Motor neuron (in vitro differentiated cells): ENCODE measurements at regions not wholly inside any gene's neighbourhood (a gene's known extent, or its start where the extent isn't known, plus 50 kb on each side); places are given as distances from the start of the nearest gene placed in this dataset.
"Not testable (repeated sequence)": the region's sequence is repeated elsewhere in the genome, so short reads cannot be mapped to it uniquely, and the experiment has no call there.

Experiments used
- ATAC-seq, 8 experiments: fragments of 200-7000 bp; cut with Tn5 transposase; replicated peaks in 6 of 8; 2 replicates each; pipeline ENCODE4 v1.8.0; 2021; ENCODE audit warnings: mild to moderate bottlenecking in 8 of 8, moderate library complexity in 8 of 8
- H3K27ac ChIP-seq, 2 donors: fragments of 250-450 bp; sonication (Bioruptor Pico); 2 replicates each; pipeline ENCODE4 v1.9.0; 2021; ENCODE audit warnings: antibody characterized with exemption in 2 of 2, mild to moderate bottlenecking in 2 of 2, moderate library complexity in 1 of 2
- H3K4me1 ChIP-seq, 2 donors: fragments of 250-450 bp; sonication (Bioruptor Pico); replicated peaks in 1 of 2; 2 replicates each; pipeline ENCODE4 v1.6.1; 2021; ENCODE audit warnings: antibody characterized with exemption in 2 of 2, mild to moderate bottlenecking in 2 of 2, moderate library complexity in 1 of 2
- H3K4me3 ChIP-seq, 5 donors: fragments of 250-450 bp; sonication (Bioruptor Pico); 2 replicates each; pipeline ENCODE4 v1.9.0; 2021; ENCODE audit warnings: antibody characterized with exemption in 5 of 5, mild to moderate bottlenecking in 5 of 5, moderate library complexity in 4 of 5
- WGBS, 10 experiments: fragments of 450-650 bp; shearing (Covaris generic); methylation state at CpG; one replicate each; pipeline ENCODE4 v1.0.0; 2022; 5-methylcytosine and 5-hydroxymethylcytosine counted together
- in situ Hi-C, 9 experiments: fragments of 400-800 bp; cut with MboI; loops; one replicate each; pipeline ENCODE4 v1.15.0; 2021; ENCODE audit warnings: low sequenced_read_pairs in 9 of 9, low pct_unique_long_range_greater_than_20kb in 2 of 9; ENCODE audit not compliant: unreplicated experiment in 9 of 9

- Histone ChIP-seq H3K4me1 (no peaks in the 10 kb centered on the region), H3K4me3 (no peak overlapping the region), H3K27ac (no peak overlapping the region)
- in situ Hi-C loops = no loop called here
- no peak for ATAC-seq
- WGBS, 10 experiments = 0 to 100% (median 80%) methylated on average over 1 of the region's 1 CpG; no CpG with 5 or more reads in 3 of the 10 experiments
These were observed 496.0 kb downstream of the SLC6A15 start for GRCh38 chr12:84416626-84417025.

DNA sequence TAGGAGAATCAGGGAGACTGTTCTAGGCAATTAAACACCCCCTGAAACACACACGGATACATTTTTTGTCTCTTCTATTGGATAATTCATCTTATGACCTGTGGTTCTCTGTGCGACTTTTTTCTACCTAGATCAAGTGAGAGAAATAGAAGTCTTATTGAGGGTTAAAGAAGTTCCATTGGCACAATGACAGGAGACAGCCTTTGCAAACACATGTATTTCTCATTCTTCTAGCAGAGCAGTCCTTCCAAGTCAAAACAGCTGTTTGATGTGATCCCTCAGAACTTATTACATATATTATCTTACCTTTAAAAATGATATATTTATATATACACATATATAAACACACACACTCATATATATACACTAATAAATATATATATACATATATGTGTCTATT, 496.7 kb downstream of the SLC6A15 start:
- in situ Hi-C loops = no loop called here
- no peak overlapping the region for H3K27ac ChIP-seq
- ATAC-seq = no peak
- H3K4me3 ChIP-seq = no peak overlapping the region
- no peaks in the 10 kb centered on the region for H3K4me1 ChIP-seq
- WGBS, 10 experiments = 33 to 100% (median 96%) methylated on average over 1 to 2 of the region's 2 CpGs

- 0 to 94% (median 68%) methylated on average over 1 to 2 of the region's 2 CpGs for whole genome bisulfite sequencing, 10 experiments
- ATAC-seq = no peak
- Histone ChIP-seq H3K27ac (no peak overlapping the region), H3K4me1 (no peaks in the 10 kb centered on the region), H3K4me3 (no peak overlapping the region)
- in situ Hi-C loops = no loop called here
These were observed 498.9 kb downstream of the SLC6A15 start for GRCh38 chr12:84413656-84414055.

DNA sequence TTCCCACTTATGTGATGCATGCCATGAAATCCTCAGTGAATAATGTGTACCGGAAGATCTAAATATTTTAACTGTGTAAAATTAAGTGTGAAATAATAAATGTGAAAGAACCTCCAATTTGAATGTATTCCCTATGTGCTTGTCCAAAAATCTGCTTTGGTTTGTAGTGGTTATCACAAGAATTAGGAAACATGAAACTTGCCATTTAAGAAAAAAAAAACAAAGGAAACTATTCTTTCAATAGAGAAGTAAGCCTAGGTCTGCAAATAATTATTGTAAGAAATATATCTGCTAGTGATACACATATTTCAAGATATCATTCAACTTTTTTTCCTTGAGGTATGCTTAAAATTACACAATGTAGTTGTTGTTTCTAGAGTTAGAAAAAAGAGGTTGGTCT, 500.4 kb downstream of the SLC6A15 start:
- WGBS, 10 experiments = 0 to 100% (median 100%) methylated on average over 1 of the region's 1 CpG
- ATAC-seq = no peak
- no peak overlapping the region for H3K27ac ChIP-seq
- H3K4me3 ChIP-seq = no peak overlapping the region
- in situ Hi-C loops = no loop called here
- H3K4me1 ChIP-seq = no peaks in the 10 kb centered on the region

- WGBS, 10 experiments = 19 to 78% (median 67%) methylated on average over 1 to 3 of the region's 3 CpGs; no CpG with 5 or more reads in 1 of the 10 experiments
- in situ Hi-C loops = no loop called here
- no peak for ATAC-seq
These were observed 501.6 kb downstream of the SLC6A15 start for GRCh38 chr12:84411031-84411430.

GRCh38 chr12:84408936-84409335, 503.7 kb downstream of the SLC6A15 start:
- Histone ChIP-seq H3K4me3 (no peak overlapping the region), H3K27ac (no peak overlapping the region), H3K4me1 (no peaks in the 10 kb centered on the region)
- in situ Hi-C loops = no loop called here
- 71 to 100% (median 100%) methylated on average over 1 of the region's 1 CpG; no CpG with 5 or more reads in 1 of the 10 experiments for WGBS, 10 experiments
- peak in 1 of 8 experiments; percentile 78 for ATAC-seq

More at GRCh38 chr12:84411031-84411430, 501.6 kb downstream of the SLC6A15 start:
- Histone ChIP-seq H3K4me3 (no peak overlapping the region), H3K27ac (no peak overlapping the region), H3K4me1 (no peaks in the 10 kb centered on the region)

DNA sequence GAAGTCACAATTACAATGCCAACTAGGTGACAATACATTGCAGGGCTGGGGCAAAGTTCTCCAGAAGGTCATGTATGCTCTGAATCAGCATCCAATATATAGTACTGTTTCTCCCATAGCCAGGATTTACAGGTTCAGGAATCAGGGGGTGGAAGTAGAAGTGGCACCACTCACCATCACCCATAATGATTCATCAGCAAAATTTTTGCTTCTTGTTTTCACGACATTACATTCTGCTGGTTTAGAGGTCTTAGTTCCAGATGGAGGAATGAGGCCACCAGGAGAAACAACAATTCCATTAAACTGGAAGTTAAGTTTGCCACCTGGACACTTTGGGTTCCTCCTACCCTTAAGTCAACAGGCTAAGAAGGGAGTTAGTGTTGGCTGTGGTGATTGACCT, 505.9 kb downstream of the SLC6A15 start:
- WGBS, 10 experiments = 50 to 100% (median 83%) methylated on average over 1 of the region's 1 CpG; no CpG with 5 or more reads in 5 of the 10 experiments
- ATAC-seq, in situ Hi-C loops: not testable (repeated sequence)

DNA sequence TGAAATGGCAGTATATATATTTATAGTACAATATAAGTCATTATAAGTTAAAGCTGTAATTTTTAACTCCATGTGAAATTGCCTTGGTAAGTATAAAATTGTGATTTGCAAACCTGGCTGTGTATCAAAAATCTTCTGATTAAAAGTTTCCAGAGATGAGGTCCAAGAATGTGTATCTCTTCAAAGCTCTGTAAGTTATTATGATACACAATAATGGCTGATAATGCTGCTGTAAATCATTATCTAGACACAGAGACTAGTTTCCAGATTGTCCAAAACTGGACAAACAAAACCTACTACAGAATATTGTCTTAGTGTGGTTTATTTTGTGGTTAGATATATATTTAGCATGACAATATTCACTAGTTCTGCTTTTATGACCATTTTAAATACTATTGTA, 514.8 kb downstream of the SLC6A15 start:
- no peak for ATAC-seq
- Histone ChIP-seq H3K4me3 (no peak overlapping the region), H3K27ac (no peak overlapping the region), H3K4me1 (no peaks in the 10 kb centered on the region)
- in situ Hi-C loops = loop anchor here in 1 of 9 experiments (25.0 kb wide), 1 partner anchor 561 kb away; no protein-coding TSS in a partner anchor

More for the DNA sequence above, 505.9 kb downstream of the SLC6A15 start:
- H3K4me1 ChIP-seq, H3K27ac ChIP-seq, H3K4me3 ChIP-seq: not testable (repeated sequence)

- Histone ChIP-seq H3K4me3 (no peak overlapping the region), H3K27ac (no peak overlapping the region), H3K4me1 (no peaks in the 10 kb centered on the region)
- 88 to 100% (median 100%) methylated on average over 1 of the region's 1 CpG; no CpG with 5 or more reads in 1 of the 10 experiments for WGBS, 10 experiments
- ATAC-seq = no peak
- in situ Hi-C loops = loop anchor here in 1 of 9 experiments (25.0 kb wide), 1 partner anchor 560 kb away; no protein-coding TSS in a partner anchor
These were observed 515.3 kb downstream of the SLC6A15 start for GRCh38 chr12:84397263-84397662.

GRCh38 chr12:84391176-84391575, 521.4 kb downstream of the SLC6A15 start:
- in situ Hi-C loops = loop anchor here in 1 of 9 experiments (25.0 kb wide), 1 partner anchor 554 kb away; no protein-coding TSS in a partner anchor

GRCh38 chr12:84384384-84384783, 528.2 kb downstream of the SLC6A15 start:
- Histone ChIP-seq H3K27ac (no peak overlapping the region), H3K4me3 (no peak overlapping the region), H3K4me1 (no peaks in the 10 kb centered on the region)
- ATAC-seq = no peak
- 8 to 100% (median 70%) methylated on average over 1 of the region's 1 CpG; no CpG with 5 or more reads in 2 of the 10 experiments for WGBS, 10 experiments
- in situ Hi-C loops = loop anchor here in 1 of 9 experiments (25.0 kb wide), 1 partner anchor 547 kb away; no protein-coding TSS in a partner anchor

More at GRCh38 chr12:84391176-84391575, 521.4 kb downstream of the SLC6A15 start:
- not testable (repeated sequence) for H3K27ac ChIP-seq, ATAC-seq, H3K4me1 ChIP-seq, H3K4me3 ChIP-seq

- WGBS, 10 experiments = 0 to 100% (median 70%) methylated on average over 1 of the region's 1 CpG; no CpG with 5 or more reads in 7 of the 10 experiments
- peak in 2 of 8 experiments; percentile 31 to 46 for ATAC-seq
- H3K4me3 ChIP-seq, H3K4me1 ChIP-seq, H3K27ac ChIP-seq: not testable (repeated sequence)
- in situ Hi-C loops = loop anchor here in 1 of 9 experiments (25.0 kb wide), 1 partner anchor 545 kb away; no protein-coding TSS in a partner anchor
These were observed 530.1 kb downstream of the SLC6A15 start for GRCh38 chr12:84382486-84382885.

DNA sequence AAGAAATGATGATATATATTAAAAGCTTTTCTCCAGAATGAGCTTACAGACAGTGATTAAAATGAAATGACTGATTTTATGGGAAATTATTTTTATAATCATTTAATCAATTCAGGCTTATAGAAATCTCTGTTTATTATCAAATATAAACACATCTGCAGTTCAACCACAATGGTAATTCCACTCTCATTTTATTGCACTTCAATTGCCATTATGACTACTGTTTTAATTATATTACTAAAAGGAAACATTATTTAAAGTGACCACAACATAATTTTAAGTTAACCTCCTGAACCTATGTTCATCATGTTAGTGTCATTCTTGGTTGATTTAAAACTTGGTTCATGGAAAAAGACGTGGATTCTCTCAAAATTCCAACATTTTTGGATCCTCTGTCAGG, 536.3 kb downstream of the SLC6A15 start:
- Histone ChIP-seq H3K27ac (no peak overlapping the region), H3K4me3 (no peak overlapping the region), H3K4me1 (no peaks in the 10 kb centered on the region)
- ATAC-seq = no peak
- WGBS, 10 experiments = 20 to 100% (median 66%) methylated on average over 1 of the region's 1 CpG; no CpG with 5 or more reads in 4 of the 10 experiments
- in situ Hi-C loops = loop anchor here in 1 of 9 experiments (25.0 kb wide), 1 partner anchor 539 kb away; no protein-coding TSS in a partner anchor
